ENCODE measurements at regions not wholly inside any gene's neighbourhood (a gene's known extent, or its start where the extent isn't known, plus 50 kb on each side); places are given as distances from the start of the nearest gene placed in this dataset.
"Not testable (repeated sequence)": the region's sequence is repeated elsewhere in the genome, so short reads cannot be mapped to it uniquely, and the experiment has no call there.

DNA sequence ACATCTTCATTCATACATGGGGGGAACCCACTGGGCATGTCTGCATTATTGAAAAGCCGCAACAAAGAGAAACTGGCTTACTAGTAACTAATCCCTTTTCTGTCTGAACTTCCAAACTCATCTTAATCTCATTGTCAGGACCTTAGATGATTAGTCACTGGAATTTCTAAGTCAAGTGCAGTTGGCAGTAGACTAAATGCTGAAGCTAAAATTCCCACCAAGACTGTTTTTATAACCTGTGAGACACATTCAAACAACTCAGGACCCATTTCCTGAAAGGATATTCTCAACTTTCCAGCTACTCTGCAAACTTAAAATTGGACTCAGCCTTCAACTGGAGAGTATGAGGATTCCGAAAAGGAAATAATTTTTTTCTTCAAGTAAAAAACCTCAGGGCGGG lies 94.8 kb upstream of the SCAF8 start:
- Histone ChIP-seq H4K20me1 (replicated peaks; ENCODE audit: control insufficient read depth, extremely low read depth, insufficient read depth, low read length) (no peaks in the 10 kb centered on the region), H3K4me3 (replicated peaks in 1 of 3; ENCODE audit: insufficient read depth in 1 of 3, low read depth in 1 of 3, low read length in 3 of 3) (peak overlapping the region in 1 of 3 experiments; percentile 8), H2AFZ (ENCODE audit: low read depth, low read length) (no peak overlapping the region), H3K4me1 (ENCODE audit: control insufficient read depth, extremely low read depth, insufficient read depth, low read length) (peaks cover 7% of the 10 kb centered on the region), H3K9me1 (replicated peaks; ENCODE audit: control insufficient read depth, extremely low read depth, insufficient read depth, low read length) (no peaks in the 10 kb centered on the region), H3K4me2 (ENCODE audit: insufficient read depth, low read length) (peak overlapping the region; percentile 78), H3K79me2 (ENCODE audit: control insufficient read depth, insufficient read depth, low read length) (no peaks in the 10 kb centered on the region), H3K27me3 (ENCODE audit: control insufficient read depth in 2 of 2, insufficient read depth in 2 of 2, low read length in 2 of 2) (no peaks in the 10 kb centered on the region), H3K36me3 (ENCODE audit: control insufficient read depth in 2 of 2, extremely low read depth in 1 of 2, insufficient read depth in 2 of 2, low read length in 2 of 2) (no peaks in the 10 kb centered on the region), H3K9me3 (replicated peaks; ENCODE audit: control insufficient read depth, insufficient read depth, low read length) (no peaks in the 10 kb centered on the region), H3K9ac (replicated peaks; ENCODE audit: extremely low read depth, insufficient read depth, low read length) (peak overlapping the region; percentile 26), H3K27ac (ENCODE audit: insufficient read depth, low read depth, low read length) (peak overlapping the region; percentile 37)
- CTCF ChIA-PET = interaction anchor here (0.8 to 1.0 kb wide), 3 partner anchors 10 to 138 kb away, joined by 3 to 4 read pairs (median 3); no protein-coding TSS in a partner anchor
- FAIRE-seq = peak; percentile 86
- BruUV-seq (replicated peaks) = no TSS peak
- dilution Hi-C loops (cut with MboI; ENCODE audit: extremely low pct_ligation_motif_present, low sequenced_read_pairs) (no loop called here), intact Hi-C loops (cut with micrococcal nuclease) (no loop called here)
- peak; percentile 93 for DNase-seq (ENCODE audit: low read depth, low spot score)
- TF ChIP-seq EZH2 (IDR thresholded peaks at IDR 0.05; ENCODE audit: borderline replicate concordance, low read depth, low read length, severe bottlenecking) (no peak), POLR2AphosphoS5 (IDR thresholded peaks at IDR 0.05; ENCODE audit: insufficient read depth, low read depth, low read length) (peak; percentile 27), JUN (IDR thresholded peaks at IDR 0.05; ENCODE audit: borderline replicate concordance, insufficient read depth, insufficient read length, low read depth) (peak; percentile 38), FOS (IDR thresholded peaks at IDR 0.05; ENCODE audit: borderline replicate concordance, insufficient read depth, low read length) (peak; percentile 59), CTCF (IDR thresholded peaks at IDR 0.05; ENCODE audit: extremely low read depth in 1 of 2, insufficient read depth in 1 of 2, low read depth in 1 of 2, low read length in 2 of 2) (no peak), MAX (IDR thresholded peaks at IDR 0.05; ENCODE audit: insufficient read depth, insufficient read length) (no peak), GATA2 (IDR thresholded peaks at IDR 0.05; ENCODE audit: insufficient read depth, insufficient read length, low read depth, low read length) (peak; percentile 21)
- POLR2A ChIA-PET = no interaction called here

DNA sequence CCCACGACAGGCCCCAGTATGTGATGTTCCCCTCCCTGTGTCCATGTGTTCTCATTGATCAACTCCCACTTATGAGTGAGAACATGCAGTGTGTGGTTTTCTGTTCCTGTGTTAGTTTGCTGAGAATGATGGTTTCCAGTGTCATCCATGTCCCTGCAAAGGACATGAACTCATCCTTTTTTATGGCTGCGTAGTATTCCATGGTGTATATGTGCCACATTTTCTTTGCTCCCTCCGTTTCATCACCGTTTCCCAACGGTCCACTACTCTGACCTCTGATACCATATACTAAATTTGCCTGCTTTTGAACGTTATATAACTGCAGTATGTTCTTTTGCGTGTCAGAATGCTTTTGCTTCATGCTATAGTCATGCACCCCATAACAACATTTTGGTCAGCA lies 94.0 kb upstream of the SCAF8 start:
- H3K27ac ChIP-seq (ENCODE audit: insufficient read depth, low read depth, low read length); H3K79me2 ChIP-seq (ENCODE audit: control insufficient read depth, insufficient read depth, low read length); H3K4me2 ChIP-seq (ENCODE audit: insufficient read depth, low read length); H4K20me1 ChIP-seq (replicated peaks; ENCODE audit: control insufficient read depth, extremely low read depth, insufficient read depth, low read length); H3K4me3 ChIP-seq (replicated peaks in 1 of 3; ENCODE audit: insufficient read depth in 1 of 3, low read depth in 1 of 3, low read length in 3 of 3); DNase-seq (ENCODE audit: low read depth, low spot score); H3K4me1 ChIP-seq (ENCODE audit: control insufficient read depth, extremely low read depth, insufficient read depth, low read length); CTCF ChIA-PET; FAIRE-seq; H3K27me3 ChIP-seq (ENCODE audit: control insufficient read depth in 2 of 2, insufficient read depth in 2 of 2, low read length in 2 of 2); dilution Hi-C loops (cut with MboI; ENCODE audit: extremely low pct_ligation_motif_present, low sequenced_read_pairs); intact Hi-C loops (cut with micrococcal nuclease); H3K9me1 ChIP-seq (replicated peaks; ENCODE audit: control insufficient read depth, extremely low read depth, insufficient read depth, low read length); H2AFZ ChIP-seq (ENCODE audit: low read depth, low read length); BruUV-seq (replicated peaks); POLR2A ChIA-PET; H3K9me3 ChIP-seq (replicated peaks; ENCODE audit: control insufficient read depth, insufficient read depth, low read length); H3K36me3 ChIP-seq (ENCODE audit: control insufficient read depth in 2 of 2, extremely low read depth in 1 of 2, insufficient read depth in 2 of 2, low read length in 2 of 2); H3K9ac ChIP-seq (replicated peaks; ENCODE audit: extremely low read depth, insufficient read depth, low read length): not testable (repeated sequence)

All from endothelial cell of umbilical vein (primary cell).